SU-DHL-6 (cell line): ENCODE measurements at regions not wholly inside any gene's neighbourhood (a gene's known extent, or its start where the extent isn't known, plus 50 kb on each side); places are given as distances from the start of the nearest gene placed in this dataset.
"Not testable (repeated sequence)": the region's sequence is repeated elsewhere in the genome, so short reads cannot be mapped to it uniquely, and the experiment has no call there.

Experiments
- H2AFZ ChIP-seq: fragments of 200-600 bp; sonication (generic); 2 replicates; pipeline ENCODE4 v1.6.1; 2014; ENCODE audit warnings: low read depth, mild to moderate bottlenecking, moderate library complexity, mixed read lengths, antibody characterized with exemption, low read length; ENCODE audit not compliant: severe bottlenecking
- H3F3A ChIP-seq: fragments of 200-600 bp; shearing (Covaris generic); 2 replicates; pipeline ENCODE4 v1.6.0; 2016; ENCODE audit warnings: antibody characterized with exemption, mild to moderate bottlenecking; ENCODE audit not compliant: insufficient read depth
- H3K27ac ChIP-seq: fragments of 200-600 bp; sonication (generic); 2 replicates; pipeline ENCODE4 v1.5.1; 2016; ENCODE audit warnings: low read depth, mild to moderate bottlenecking, low read length, moderate library complexity, mixed read lengths
- H3K27me3 ChIP-seq: fragments of 200-600 bp; sonication (generic), shearing (Covaris generic); 2 replicates; pipeline ENCODE4 v1.6.0; 2014; ENCODE audit warnings: mild to moderate bottlenecking, low read length
- H3K36me3 ChIP-seq: fragments of 200-600 bp; sonication (generic); 2 replicates; pipeline ENCODE4 v1.6.1; 2014; ENCODE audit warnings: mild to moderate bottlenecking, low read length, mixed read lengths
- H3K4me2 ChIP-seq: fragments of 300-600, 200-600 bp; shearing (Covaris generic), sonication (generic); 2 replicates; pipeline ENCODE4 v1.6.0; 2014; ENCODE audit warnings: low read length, low read depth, mild to moderate bottlenecking; ENCODE audit not compliant: poor library complexity, severe bottlenecking
- H3K4me3 ChIP-seq: fragments of 200-600 bp; sonication (generic); 2 replicates; pipeline ENCODE4 v1.5.1; 2014; ENCODE audit warnings: antibody characterized with exemption, low read length, mild to moderate bottlenecking, mixed read lengths; ENCODE audit not compliant: insufficient read depth, poor library complexity, severe bottlenecking
- H3K79me2 ChIP-seq: fragments of 200-600 bp; sonication (generic); 2 replicates; pipeline ENCODE4 v1.6.1; 2014; ENCODE audit warnings: mild to moderate bottlenecking, low read length, moderate library complexity; ENCODE audit not compliant: insufficient read depth
- H3K9ac ChIP-seq: fragments of 200-600 bp; sonication (generic); 2 replicates; pipeline ENCODE4 v1.7.0; 2014; ENCODE audit warnings: mild to moderate bottlenecking, low read length
- H3K9me2 ChIP-seq: fragments of 200-600 bp; sonication (generic); replicated peaks from 2 replicates; pipeline ENCODE4 v1.6.1; 2014; ENCODE audit warnings: low read length; ENCODE audit not compliant: insufficient read depth
- H3K9me3 ChIP-seq: fragments of 200-600 bp; sonication (generic); 2 replicates; pipeline ENCODE4 v1.6.1; 2014; ENCODE audit warnings: low read length, mixed read lengths; ENCODE audit not compliant: insufficient read depth
- H4K20me1 ChIP-seq: fragments of 200-600 bp; sonication (generic); 2 replicates; pipeline ENCODE4 v1.6.1; 2014; ENCODE audit warnings: low read depth, mild to moderate bottlenecking, antibody characterized with exemption, low read length, moderate library complexity, mixed read lengths
- EZH2phosphoT487 ChIP-seq: fragments of 200-600 bp; sonication (generic), shearing (Covaris generic); conservative IDR thresholded peaks from 2 replicates; pipeline ENCODE4 v1.6.1; 2018; ENCODE audit warnings: mild to moderate bottlenecking, antibody characterized with exemption, low read length, moderate library complexity, mixed read lengths
- TF ChIP-seq, protein P1 (sequence below): fragments of 200-600 bp; sonication (generic); IDR thresholded peaks from one replicate; pipeline ENCODE4 v1.5.1; 2017; ENCODE audit warnings: antibody characterized with exemption, mild to moderate bottlenecking, low read length, moderate library complexity; ENCODE audit not compliant: insufficient read depth, poor library complexity, severe bottlenecking

DNA sequence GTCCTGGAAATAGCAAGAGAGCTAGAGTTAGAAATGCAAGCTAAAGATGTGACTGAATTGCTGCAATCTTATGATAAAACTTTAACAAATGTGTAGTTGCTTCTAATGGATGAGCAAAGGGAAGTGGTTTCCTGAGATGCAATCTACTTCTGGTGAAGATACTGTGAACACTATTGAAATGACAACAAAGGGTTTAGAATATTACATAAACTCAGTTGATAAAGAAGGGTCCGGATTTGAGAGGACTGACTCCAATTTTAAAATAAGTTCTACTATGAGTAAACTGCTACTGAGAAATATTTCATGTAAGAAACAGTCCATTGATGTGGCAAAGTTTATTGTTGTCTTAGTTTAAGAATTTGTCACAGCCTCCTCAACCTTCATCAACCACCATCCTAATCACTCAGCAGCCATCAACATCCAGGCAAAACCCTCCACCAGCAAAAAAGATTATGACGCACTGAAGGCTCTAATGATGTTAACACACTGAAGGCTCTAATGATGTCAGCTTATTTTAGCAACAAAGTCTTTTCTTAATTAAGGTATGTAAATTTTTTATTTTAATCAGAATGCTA, 376.2 kb downstream of the CDH10 start:
- no peaks in the 10 kb centered on the region for H3F3A ChIP-seq
- no peaks in the 10 kb centered on the region for H3K36me3 ChIP-seq
- H3K9me3 ChIP-seq: no peaks in the 10 kb centered on the region
- no peak overlapping the region for H3K9ac ChIP-seq
- no peak overlapping the region for H3K4me3 ChIP-seq
- H3K79me2 ChIP-seq: no peaks in the 10 kb centered on the region
- H3K4me2 ChIP-seq: no peak overlapping the region
- no peak overlapping the region for H3K27ac ChIP-seq
- no peaks in the 10 kb centered on the region for H3K27me3 ChIP-seq
- no peak overlapping the region for H2AFZ ChIP-seq
- no peaks in the 10 kb centered on the region for H3K9me2 ChIP-seq
- H4K20me1 ChIP-seq: no peaks in the 10 kb centered on the region
- TF ChIP-seq EZH2phosphoT487: no peak
- TF ChIP-seq, protein P1, sequence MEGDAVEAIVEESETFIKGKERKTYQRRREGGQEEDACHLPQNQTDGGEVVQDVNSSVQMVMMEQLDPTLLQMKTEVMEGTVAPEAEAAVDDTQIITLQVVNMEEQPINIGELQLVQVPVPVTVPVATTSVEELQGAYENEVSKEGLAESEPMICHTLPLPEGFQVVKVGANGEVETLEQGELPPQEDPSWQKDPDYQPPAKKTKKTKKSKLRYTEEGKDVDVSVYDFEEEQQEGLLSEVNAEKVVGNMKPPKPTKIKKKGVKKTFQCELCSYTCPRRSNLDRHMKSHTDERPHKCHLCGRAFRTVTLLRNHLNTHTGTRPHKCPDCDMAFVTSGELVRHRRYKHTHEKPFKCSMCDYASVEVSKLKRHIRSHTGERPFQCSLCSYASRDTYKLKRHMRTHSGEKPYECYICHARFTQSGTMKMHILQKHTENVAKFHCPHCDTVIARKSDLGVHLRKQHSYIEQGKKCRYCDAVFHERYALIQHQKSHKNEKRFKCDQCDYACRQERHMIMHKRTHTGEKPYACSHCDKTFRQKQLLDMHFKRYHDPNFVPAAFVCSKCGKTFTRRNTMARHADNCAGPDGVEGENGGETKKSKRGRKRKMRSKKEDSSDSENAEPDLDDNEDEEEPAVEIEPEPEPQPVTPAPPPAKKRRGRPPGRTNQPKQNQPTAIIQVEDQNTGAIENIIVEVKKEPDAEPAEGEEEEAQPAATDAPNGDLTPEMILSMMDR: no peak

DNA sequence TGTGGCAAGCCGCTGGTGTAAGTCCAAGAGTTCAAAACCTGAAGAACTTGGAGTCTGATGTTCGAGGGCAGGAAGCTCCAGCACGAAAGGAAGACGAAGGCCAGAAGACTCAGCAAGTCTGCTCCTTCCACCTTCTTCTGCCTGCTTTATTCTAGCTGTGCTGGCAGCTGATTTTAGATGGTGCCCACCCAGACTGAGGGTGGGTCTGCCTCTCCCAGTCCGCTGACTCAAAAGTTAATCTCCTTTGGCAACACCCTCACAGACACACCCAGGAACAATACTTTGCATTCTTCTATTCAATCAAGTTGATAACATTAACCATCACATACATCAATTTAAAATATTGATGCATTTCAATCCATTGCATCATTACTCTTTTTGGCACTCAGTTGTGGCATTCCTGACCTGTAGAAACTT, 373.1 kb downstream of the CDH10 start:
- not testable (repeated sequence) for H2AFZ ChIP-seq, H4K20me1 ChIP-seq, H3K27ac ChIP-seq, H3K9me2 ChIP-seq, H3F3A ChIP-seq, H3K27me3 ChIP-seq, H3K4me2 ChIP-seq, H3K9me3 ChIP-seq, H3K36me3 ChIP-seq, H3K79me2 ChIP-seq, H3K4me3 ChIP-seq, H3K9ac ChIP-seq

DNA sequence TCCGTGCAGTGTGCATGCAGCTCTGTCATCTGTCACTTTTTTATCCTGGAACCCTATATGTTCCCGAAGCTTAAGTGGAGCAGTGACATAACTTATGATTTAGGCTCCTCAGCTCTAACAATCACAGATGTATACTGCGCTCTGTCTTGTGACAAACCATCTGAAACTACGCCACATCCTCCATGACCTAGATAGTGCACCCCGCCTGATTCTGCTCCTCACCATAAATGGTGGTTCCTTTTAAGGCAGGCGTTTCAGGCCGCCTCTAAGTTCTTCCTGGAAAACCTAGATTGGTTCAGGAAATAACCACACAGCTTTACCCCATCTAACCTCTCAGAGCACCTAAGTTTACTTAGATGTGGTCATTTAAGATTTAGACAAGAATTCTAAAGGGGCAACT, 372.0 kb downstream of the CDH10 start:
- Histone ChIP-seq H3K9ac (no peak overlapping the region), H3K79me2 (no peaks in the 10 kb centered on the region), H2AFZ (no peak overlapping the region), H4K20me1 (no peaks in the 10 kb centered on the region), H3K27ac (no peak overlapping the region), H3F3A (no peaks in the 10 kb centered on the region; the same call in 1 of the 2 replicates), H3K9me3 (peaks cover 5% of the 10 kb centered on the region; the same call in 1 of the 2 replicates), H3K36me3 (no peaks in the 10 kb centered on the region), H3K4me2 (no peak overlapping the region), H3K27me3 (no peaks in the 10 kb centered on the region), H3K9me2 (no peaks in the 10 kb centered on the region), H3K4me3 (no peak overlapping the region)
- TF ChIP-seq EZH2phosphoT487: no peak
- TF ChIP-seq, protein P1: no peak

DNA sequence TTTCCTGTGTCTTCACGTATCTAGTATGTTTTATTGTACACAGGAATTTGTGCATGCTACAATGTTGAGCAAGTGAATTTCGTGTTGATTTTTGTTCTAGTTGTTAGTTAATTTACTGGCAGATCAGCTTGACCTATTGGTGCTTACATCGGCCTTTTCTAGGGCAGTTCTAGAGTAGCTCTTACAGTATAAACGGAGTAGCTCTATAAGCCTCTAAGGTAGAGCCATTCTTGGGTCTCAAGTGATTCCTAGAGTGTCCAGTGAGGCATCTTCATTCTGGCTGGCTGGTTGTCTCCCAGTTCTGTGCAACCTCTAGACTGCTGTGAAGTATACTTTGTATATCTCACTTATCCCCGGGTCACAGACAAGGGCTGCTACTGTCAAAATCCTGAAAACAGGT, 364.6 kb downstream of the CDH10 start:
- no peak overlapping the region for H3K9ac ChIP-seq
- H4K20me1 ChIP-seq: no peaks in the 10 kb centered on the region
- no peaks in the 10 kb centered on the region for H3K79me2 ChIP-seq
- H3K4me3 ChIP-seq: no peak overlapping the region
- no peaks in the 10 kb centered on the region for H3K9me2 ChIP-seq
- no peaks in the 10 kb centered on the region; the same call in 1 of the 2 replicates for H3F3A ChIP-seq
- peaks cover 5% of the 10 kb centered on the region; the same call in 1 of the 2 replicates for H3K9me3 ChIP-seq
- H2AFZ ChIP-seq: peak overlapping the region; percentile 43
- H3K27ac ChIP-seq: no peak overlapping the region
- H3K27me3 ChIP-seq: no peaks in the 10 kb centered on the region
- H3K36me3 ChIP-seq: no peaks in the 10 kb centered on the region
- no peak overlapping the region for H3K4me2 ChIP-seq
- no peak for TF ChIP-seq EZH2phosphoT487
- TF ChIP-seq, protein P1: no peak
